ENCODE measurements at regions not wholly inside any gene's neighbourhood (a gene's known extent, or its start where the extent isn't known, plus 50 kb on each side); places are given as distances from the start of the nearest gene placed in this dataset.

GRCh38 chrX:34406580-34406979 lies 250.5 kb downstream of the TMEM47 start (continued):
- no peak for TF ChIP-seq ZBTB12 (CRISPR knock-in tag; IDR thresholded peaks at IDR 0.05)

- ATAC-seq (no peak), FAIRE-seq (no peak), DNase-seq (ENCODE audit: extremely low read depth in 1 of 4, low spot score in 3 of 4) (no peak)
- Histone ChIP-seq H2AFZ (ENCODE audit: low read depth, low read length) (no peak overlapping the region), H4K20me1 (replicated peaks; ENCODE audit: control insufficient read depth, insufficient read depth, low read length) (no peaks in the 10 kb centered on the region), H3K4me3 (no peak overlapping the region), H3K9me1 (ENCODE audit: control insufficient read depth, insufficient read depth, low read length) (no peaks in the 10 kb centered on the region), H3K4me2 (ENCODE audit: insufficient read depth, low read length) (no peak overlapping the region), H3K79me2 (ENCODE audit: control insufficient read depth, insufficient read depth, low read length) (no peaks in the 10 kb centered on the region), H3K36me3 (ENCODE audit: control insufficient read depth, insufficient read depth, low read length) (no peaks in the 10 kb centered on the region), H3K27me3 (ENCODE audit: control insufficient read depth in 2 of 2, insufficient read depth in 2 of 2, low read length in 2 of 2) (no peaks in the 10 kb centered on the region), H3K27ac (ENCODE audit: extremely low read depth, low read depth, low read length) (no peak overlapping the region), H3K9ac (ENCODE audit: insufficient read depth in 1 of 2, low read depth in 2 of 2, low read length in 2 of 2) (no peak overlapping the region), H3K9me3 (replicated peaks; ENCODE audit: control insufficient read depth, insufficient read depth, low read depth, low read length) (no peaks in the 10 kb centered on the region), H3K4me1 (replicated peaks in 1 of 2; ENCODE audit: control insufficient read depth in 2 of 2, insufficient read depth in 2 of 2, low read length in 2 of 2) (no peaks in the 10 kb centered on the region)
- intact Hi-C loops (cut with micrococcal nuclease) = no loop called here
- ChIA-PET POLR2A (no interaction called here), CTCF (ENCODE audit: low intra/inter-chr PET ratio) (no interaction called here)
- in situ Hi-C loops (cut with MboI) = no loop called here
- no peak for TF ChIP-seq KDM5B (IDR thresholded peaks at IDR 0.05; ENCODE audit: insufficient replicate concordance, low read depth, low read length)
- no peak for TF ChIP-seq TCFL5 (CRISPR knock-in tag; conservative IDR thresholded peaks at IDR 0.05)
- no peak for TF ChIP-seq COPS2 (conservative IDR thresholded peaks at IDR 0.05)
- no peak for TF ChIP-seq RB1 (IDR thresholded peaks at IDR 0.05; ENCODE audit: low read depth)
- 0% methylated on average over 5 of the region's 7 CpGs for WGBS (ENCODE audit: insufficient coverage, low coverage, missing lambda C conversion rate)
- no TSS peak for BruUV-seq (replicated peaks)
These were observed 252.6 kb downstream of the TMEM47 start for GRCh38 chrX:34404386-34405070.

Data from K562 (cell line).